GM20431 (cell line): ENCODE measurements at regions not wholly inside any gene's neighbourhood (a gene's known extent, or its start where the extent isn't known, plus 50 kb on each side); places are given as distances from the start of the nearest gene placed in this dataset.
"Not testable (repeated sequence)": the region's sequence is repeated elsewhere in the genome, so short reads cannot be mapped to it uniquely, and the experiment has no call there.

ENCODE experiments used
- in situ Hi-C: fragments of 300-500 bp; cut with MseI, MboI; formaldehyde crosslinking; loops from one replicate; pipeline ENCODE4 v1.15.0; 2020; ENCODE audit warnings: low sequenced_read_pairs; ENCODE audit not compliant: unreplicated experiment

DNA sequence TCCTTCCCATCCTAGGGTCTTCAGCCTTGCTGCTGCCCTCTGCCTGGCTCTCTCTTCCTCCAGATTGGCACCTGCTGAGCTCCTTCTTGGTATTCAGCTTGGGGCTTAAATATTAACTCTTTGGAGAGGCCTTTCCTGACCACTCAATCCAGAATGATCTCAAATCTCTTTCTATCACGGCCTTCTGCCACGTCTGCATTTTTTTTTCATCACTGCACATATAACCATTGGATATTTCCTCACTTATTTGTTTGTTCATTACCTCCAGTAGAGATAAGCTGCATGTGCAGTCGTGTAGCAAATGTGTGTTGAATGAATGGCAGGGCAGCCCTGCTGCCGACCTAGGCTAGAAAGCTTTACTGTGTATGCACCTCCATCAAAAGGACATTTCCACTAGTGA, 51.6 kb upstream of the MPP7 start:
- in situ Hi-C loops = no loop called here

DNA sequence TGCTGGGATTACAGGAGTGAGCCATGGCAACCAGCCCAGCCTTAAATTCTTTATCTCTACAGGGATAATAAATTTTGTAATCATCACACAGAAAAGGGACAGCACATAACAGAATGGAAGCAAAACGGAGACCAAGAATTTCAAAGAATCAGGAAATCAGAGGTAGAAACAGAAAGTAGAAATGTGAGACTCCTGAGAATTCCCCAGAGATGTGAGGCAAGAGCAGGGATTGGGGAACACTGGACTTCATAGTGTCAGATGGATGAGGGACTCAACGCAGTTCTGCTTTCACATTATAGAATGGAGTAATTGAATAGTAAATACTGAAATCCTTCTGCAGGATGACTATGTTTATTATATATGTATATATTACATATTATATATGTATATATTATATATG, 52.5 kb upstream of the MPP7 start:
- in situ Hi-C loops = no loop called here

DNA sequence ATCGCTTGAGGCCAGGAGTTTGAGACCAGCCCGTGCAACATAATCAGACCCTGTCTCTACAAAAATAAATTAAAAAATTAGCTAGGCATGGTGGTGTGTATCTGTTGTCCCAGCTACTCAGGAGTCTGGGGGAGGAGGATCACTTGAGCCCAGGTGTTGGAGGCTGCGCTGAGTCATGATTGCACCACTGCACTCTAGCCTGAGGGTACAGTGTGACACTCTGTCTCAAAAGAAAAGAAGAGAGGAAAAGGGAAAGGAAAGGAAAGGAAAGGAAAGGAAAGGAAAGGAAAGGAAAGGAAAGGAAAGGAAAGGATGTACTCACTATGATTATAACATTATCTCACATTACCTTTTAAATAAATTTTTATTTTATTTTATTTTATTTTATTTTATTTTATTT, 56.5 kb upstream of the MPP7 start:
- in situ Hi-C loops = no loop called here

DNA sequence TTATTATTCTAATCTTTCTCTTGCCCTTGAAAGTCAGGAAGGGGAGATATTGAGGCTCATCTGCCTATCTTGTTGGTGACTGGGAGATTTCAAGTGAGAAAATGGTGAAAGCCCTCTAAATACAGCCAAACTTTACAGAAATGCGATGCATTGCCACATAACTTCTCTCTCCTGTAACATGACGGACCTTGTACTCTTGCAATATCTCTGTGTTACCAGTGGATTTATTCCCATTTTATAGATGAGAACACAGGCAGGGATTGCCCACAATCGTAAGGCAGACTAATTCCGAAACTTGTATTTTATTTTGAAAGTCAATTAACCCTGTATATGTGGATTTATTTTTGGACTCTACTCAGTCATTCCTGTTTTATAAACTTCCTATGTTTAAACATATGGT, 57.3 kb upstream of the MPP7 start:
- in situ Hi-C loops = no loop called here

DNA sequence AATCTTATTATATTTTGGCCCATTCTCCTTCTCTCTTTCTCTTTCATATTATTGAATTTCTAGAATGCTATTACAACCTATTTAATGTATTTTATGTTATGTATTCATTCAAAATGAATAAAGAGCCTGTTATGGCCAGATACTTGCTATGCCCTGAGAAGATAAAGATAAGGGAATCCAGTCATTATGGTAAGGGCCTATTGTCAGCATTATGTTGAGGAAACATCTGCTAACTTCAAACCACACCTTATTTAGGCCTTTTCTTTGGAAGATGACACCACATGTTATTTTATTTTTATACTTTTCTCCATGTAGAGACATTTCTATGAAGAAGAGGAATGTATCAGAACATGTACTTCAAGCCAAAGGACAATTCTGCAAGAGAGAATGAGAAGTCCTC, 60.5 kb upstream of the MPP7 start:
- in situ Hi-C loops = no loop called here

DNA sequence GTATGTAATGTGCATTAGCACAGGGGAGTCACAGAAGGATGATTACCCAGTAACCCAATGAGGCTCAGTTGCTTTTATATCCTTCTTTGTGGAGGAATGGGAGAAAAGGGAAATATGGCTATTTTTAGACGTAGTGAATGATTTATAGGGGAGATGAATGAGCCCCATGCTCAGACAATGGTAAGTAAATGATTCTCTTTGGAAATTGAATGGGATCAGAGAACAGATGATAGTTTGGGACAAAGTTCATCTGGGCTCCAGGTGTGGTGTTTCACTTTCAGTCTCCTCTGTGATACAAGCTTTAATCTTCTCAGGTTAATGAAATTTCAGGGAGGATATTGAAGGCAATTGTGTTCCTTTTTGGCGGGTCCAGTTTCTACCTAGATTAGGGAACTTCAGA, 63.0 kb upstream of the MPP7 start:
- in situ Hi-C loops = no loop called here

DNA sequence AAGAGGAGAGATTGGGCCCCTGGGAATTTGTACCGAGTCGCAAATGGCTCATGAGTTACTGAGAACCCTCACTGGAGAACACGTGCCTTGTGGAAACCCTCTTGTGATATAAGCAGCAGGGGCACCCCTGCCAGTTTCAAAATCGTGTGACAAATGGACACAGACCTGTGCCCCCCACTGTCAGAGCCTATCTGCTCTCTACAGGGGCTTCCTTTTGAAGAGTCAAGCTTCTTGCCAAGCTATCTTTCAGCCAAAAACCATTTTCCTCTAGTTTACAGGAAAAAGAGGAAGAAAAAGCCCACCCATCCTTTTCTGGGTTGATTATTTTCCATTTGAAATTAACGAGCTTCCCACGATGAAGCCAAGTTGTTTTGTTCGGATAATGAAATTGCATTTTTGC, 64.1 kb upstream of the MPP7 start:
- in situ Hi-C loops = no loop called here

DNA sequence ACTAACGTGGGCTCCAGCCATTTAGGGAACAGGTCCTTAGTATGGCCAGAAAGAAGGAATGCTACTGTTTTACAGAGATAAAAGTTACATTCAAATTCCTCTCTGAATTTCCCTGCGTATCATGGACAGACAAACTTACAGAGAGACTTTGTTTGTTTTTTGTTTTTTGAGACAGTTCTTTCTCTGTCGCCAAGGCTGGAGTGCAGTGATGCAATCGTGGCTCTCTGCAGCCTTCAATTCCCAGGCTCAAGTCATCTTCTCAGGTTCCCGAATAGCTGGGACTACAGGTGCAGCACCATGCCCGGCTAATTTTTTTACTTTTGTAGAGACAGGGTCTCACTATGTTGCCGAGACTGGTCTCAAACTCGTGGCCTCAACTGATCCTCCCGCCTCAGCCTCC, 64.5 kb upstream of the MPP7 start:
- in situ Hi-C loops = no loop called here

DNA sequence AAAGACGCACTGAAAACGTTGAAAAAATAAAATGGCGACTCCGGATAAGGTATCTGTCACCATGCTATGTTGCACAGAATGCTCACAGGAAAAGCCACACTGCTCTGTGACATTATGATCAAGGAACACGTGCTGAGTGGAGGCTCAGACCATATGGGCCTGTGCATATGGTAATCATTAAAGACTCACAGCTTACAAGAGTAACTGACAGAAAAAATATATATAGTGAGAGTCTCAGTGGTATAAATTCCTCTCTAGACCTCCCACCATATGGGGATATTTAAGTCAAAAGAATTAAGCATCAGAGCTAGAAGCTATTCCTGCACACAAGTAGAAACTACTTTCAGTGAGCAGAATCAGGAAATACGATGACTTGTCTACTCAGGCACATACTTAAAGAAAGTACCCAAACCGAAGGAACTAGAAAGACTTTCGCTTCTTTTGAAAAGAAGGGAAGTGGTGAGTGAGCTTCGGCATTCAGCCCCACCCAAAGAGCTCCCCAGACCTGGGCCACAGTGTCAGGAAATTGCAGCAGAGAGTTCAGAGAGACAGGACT, 65.1 kb upstream of the MPP7 start:
- in situ Hi-C loops = no loop called here

DNA sequence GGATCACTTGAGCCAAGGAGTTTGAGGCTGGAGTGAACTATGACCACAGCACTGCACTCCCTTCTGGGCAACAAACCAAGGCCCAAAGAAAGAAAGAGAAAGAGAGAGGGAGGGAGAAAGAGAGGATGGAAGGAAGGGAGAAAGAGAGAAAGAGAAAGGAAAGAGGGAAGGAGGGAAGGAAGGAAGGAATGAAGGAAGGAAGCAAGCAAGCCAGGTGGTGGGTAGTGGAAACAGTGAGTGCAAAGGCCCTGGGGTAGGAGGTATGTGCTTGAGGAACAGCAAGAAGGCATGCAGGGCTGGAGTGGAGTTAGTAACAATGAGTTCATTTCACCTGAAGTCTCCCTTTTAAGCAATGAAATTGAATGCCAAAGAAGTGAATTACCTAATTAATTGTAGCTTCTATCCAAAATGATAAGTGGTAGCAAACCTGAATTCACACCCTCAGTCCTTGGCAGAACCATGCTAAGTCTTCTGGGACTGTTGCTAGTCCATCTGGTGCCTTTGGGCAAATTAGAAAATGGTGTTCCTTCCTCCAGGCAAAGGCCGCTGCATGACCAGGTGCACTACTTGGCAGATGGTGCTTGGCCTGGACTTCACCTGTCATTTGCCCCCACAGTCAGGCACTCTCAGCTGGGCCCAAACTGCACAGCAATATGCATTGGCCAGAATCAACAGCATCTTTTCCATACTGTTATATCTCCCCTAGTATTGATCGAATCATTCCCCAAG, 67.4 kb upstream of the MPP7 start:
- in situ Hi-C loops = no loop called here

DNA sequence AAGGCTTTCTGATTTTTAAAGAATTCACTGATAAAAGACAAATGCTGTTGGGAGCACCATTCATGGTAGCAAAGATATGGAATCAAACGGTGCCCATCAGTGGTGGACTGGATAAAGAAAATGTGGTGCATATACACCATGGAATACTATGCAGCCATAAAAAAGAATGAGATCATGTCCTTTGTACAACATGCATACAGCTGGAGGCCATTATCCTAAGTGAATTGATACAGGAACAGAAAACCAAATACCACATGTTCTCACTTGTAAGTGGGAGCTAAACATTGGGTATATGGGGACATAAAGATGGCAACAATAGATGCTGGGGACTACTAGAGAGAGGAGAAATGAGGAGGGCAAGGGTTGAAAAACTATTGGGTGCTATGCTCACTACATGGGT, 68.8 kb upstream of the MPP7 start:
- in situ Hi-C loops = not testable (repeated sequence)

DNA sequence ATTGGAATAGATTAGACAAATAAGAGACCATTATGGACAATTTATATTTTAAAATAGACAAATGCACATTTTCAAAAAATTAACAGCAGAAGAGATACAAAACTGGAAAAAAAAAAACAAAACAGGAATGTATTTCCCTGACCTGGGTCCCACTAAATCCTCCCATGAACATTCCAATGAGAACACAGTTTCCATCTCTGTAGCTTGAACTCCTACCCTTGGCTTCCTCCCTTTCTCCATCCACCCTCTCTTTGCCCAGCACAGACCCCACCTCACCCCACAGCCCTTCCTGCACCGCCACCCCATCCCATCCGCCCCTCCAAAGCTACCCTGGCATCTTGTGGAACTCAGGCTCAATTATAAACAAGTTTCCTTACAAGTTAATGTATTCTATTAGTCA, 71.2 kb upstream of the MPP7 start:
- in situ Hi-C loops = no loop called here

DNA sequence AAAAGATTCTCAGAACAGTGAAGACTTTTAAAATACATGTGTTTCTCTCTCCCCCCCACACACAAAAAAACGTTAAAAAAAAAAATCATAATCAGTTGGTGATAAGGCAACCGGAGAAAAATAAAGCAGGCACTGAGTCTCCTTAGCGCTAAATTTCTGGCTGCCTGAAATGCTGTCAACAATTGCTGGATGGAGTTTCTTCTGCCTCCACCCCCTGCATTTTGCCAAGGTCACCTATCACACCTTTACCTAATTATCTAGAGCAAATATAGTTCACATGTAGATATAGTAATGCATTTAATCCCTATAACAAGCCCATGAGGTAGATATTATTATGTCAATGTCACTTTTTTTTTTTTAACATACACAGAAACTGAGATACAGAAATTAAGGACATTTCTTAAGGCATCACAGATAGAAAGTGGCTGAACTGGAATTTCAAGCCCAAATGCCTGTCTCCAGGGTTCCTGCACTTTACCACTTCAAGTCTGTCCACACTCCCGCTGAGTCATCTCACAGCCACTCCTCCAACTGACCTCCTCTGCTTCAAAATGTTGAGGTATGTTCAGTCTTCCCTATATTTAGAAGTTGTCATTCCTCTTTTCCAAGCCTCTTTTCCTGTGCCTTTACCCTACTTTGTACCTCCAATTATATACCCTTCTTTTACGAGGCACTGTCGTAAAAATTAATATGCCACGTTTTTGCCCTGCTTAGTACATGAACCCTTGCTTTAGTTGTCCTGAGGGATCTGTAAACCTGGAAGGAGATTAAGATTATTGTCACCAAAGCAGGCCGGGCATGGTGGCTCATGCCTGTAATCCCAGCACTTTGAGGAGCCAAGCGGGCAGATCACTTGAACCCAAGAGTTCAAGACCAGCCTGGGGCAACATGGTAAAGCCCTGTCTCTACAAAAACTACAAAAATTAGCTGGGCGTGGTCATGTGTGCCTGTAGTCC, 72.8 kb upstream of the MPP7 start:
- in situ Hi-C loops = no loop called here

DNA sequence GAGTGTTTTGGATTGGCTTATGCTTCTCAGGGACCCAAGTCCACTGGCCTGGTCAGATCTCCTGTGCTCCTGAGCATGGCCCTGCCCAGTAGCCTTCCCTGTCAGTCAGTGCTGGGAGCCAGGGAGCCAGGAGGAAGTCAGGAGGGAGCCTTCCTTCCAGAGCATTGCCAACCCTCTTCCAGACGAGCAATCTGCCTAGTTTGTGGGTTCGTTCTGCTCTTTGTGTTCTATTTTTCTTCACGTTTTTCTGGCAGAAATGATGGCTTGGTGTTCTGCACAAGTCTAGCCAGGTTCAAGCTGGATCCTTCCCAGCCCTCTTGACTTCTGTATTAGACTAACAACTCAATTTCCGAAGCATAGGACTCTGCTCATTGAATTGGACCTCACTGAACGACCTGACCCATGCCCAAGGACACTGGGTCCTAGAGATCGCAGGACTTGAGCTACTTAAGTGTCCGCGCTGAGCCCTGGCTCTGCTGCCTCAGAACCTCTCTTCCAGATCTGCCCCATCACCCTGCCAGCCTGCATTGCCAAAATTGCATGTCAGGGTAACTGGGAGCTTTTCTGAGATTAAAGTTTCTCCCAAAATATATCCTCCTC, 76.2 kb upstream of the MPP7 start:
- in situ Hi-C loops = no loop called here

DNA sequence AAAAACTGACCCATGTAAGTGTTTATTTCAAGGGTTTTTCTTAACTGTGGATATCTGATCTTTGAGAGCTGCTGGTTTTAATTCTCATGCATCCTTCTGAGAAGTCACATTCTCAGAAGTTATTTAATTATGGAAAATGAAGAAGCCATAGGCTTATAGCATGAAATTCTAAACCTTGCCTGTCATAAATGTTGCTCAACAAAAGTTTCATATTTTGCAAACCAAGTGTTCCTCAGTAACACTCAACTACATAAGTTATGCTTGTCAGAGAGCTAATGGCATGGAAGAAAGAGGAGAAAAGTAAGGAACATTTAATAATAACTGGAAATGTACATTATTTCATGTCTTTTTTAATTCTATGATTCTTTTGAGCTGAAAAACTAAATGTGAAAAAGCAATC, 78.6 kb upstream of the MPP7 start:
- in situ Hi-C loops = loop anchor here (10.0 kb wide), 1 partner anchor 127 kb away; no protein-coding TSS in a partner anchor

DNA sequence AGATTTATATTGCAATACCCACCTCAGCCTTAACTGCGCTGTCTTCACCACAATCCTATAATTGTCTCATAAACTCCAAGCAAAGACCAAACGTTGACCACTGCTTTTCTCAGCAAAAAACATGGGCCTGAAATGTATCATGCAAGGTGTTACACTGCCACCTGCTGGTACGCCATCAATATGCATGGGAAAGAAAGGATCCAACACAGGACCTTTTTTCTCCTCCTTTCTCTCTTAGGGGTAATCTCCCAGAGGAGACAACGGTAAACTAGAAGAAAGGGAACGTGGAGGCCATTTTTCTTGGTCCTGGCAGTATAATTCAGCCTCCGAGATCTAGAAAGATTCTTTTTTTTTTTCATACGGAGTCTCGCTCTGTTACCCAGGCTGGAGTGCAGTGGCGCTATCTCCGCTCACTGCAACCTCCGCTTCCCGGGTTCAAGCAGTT, 79.1 kb upstream of the MPP7 start:
- in situ Hi-C loops = loop anchor here (10.0 kb wide), 1 partner anchor 127 kb away; no protein-coding TSS in a partner anchor

DNA sequence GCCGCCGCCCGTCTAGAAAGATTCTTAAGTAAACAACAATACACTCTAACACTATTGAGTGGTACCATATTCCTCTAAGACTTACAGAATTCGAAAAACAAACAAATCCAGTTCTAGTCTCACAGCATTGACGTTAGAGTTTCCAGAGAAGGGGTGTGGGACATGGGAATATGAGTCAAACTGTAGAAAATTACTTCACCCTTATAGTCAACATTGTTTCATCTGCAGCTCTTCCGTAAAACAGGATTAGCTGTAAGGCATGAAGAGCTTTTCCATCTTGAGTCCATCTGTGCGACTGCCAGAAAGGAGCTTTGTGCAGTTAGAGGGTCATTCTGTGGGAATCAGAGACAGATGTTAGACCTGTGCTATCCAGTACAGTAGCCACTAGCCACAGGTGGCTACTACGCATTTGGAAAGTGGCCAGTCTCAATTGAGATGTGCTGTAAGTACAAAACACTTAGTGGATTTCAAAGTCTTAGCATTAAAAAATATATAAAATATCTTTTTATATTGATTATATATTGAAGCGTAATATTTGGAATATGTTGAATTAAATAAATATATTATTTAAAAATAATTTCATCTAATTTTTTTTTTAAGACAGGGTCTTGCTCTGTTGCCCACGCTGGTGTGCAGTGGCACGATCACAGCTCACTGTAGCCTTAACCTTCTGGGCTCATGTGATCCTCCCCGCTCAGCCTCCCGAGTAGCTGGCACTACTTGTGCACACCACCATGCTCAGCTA, 79.8 kb upstream of the MPP7 start:
- in situ Hi-C loops = loop anchor here (10.0 kb wide), 1 partner anchor 128 kb away; no protein-coding TSS in a partner anchor

DNA sequence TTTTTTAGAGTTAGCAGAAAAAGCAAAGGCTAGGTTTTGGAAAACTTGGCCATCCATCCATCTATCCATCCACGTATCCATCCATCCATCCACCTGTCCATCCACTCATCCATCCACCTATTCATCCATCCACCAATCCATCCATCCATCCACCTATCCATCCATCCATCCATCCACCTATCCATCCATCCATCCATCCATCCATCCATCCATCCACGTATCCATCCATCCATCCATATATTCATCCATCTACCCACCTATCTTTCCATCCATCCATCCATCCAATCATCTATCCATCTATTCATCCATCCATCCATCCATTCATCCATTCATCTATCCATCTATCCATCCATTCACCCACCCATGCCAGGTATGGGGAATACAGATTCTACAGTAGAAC, 81.7 kb upstream of the MPP7 start:
- in situ Hi-C loops = loop anchor here (10.0 kb wide), 1 partner anchor 130 kb away; no protein-coding TSS in a partner anchor

DNA sequence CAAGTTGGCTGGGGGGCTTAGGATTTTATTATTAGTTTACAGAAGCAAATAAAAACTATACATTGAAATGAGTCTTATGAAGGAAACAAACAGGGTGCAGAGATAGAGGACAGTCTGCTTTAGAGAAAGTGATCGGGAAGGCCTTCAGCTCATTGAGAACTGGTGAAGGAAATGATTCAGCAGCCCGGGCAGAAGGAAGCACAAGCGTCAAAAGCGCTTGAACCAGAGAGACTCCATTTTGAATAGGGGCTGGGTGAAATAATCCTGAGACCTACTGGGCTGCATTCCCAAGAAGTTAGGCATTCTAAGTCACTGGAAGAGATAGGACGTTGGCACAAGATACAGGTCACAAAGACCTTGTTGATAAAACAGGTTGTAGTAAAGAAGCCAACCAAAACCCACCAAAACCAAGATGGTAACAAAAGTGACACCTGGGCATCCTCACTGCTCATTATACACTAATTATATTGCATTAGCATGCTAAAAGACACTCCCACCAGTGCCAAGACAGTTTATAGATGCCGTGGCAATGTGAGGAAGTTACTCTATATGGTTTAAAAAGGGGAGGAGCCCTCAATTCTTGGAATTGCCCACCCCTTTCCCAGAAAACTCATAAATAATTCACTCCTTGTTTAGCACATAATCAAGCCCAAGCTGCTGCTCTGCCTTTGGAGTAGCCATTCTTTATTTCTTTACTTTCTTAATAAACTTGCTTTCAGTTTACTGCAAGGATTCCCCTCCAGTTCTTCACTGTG, 83.1 kb upstream of the MPP7 start:
- in situ Hi-C loops = loop anchor here (10.0 kb wide), 1 partner anchor 131 kb away; no protein-coding TSS in a partner anchor
